H1 (cell line): ENCODE measurements at regions not wholly inside any gene's neighbourhood (a gene's known extent, or its start where the extent isn't known, plus 50 kb on each side); places are given as distances from the start of the nearest gene placed in this dataset.

ENCODE experiments used
- BACH1 ChIP-seq: IDR thresholded peaks from 2 replicates; pipeline ENCODE4 v1.6.1; 2012; ENCODE audit warnings: low read length, improper control_type of control experiment
- HDAC2 ChIP-seq, 2 experiments: fragments of 300-600 bp in 1 of 2; sonication (generic) in 1 of 2; IDR thresholded peaks; 2 replicates each; pipeline ENCODE4 v1.6.1; 2011 to 2012; ENCODE audit warnings: low read depth in 2 of 2, low read length in 2 of 2, mild to moderate bottlenecking in 2 of 2, moderate library complexity in 2 of 2, borderline replicate concordance in 1 of 2, inconsistent platforms in 1 of 2
- RFX5 ChIP-seq: IDR thresholded peaks from 2 replicates; pipeline ENCODE4 v1.6.1; 2011; ENCODE audit warnings: low read depth, low read length, improper control_type of control experiment, borderline replicate concordance
- YY1 ChIP-seq: IDR thresholded peaks from 2 replicates; pipeline ENCODE4 v1.6.1; 2011; ENCODE audit warnings: low read depth, mild to moderate bottlenecking, low read length

DNA sequence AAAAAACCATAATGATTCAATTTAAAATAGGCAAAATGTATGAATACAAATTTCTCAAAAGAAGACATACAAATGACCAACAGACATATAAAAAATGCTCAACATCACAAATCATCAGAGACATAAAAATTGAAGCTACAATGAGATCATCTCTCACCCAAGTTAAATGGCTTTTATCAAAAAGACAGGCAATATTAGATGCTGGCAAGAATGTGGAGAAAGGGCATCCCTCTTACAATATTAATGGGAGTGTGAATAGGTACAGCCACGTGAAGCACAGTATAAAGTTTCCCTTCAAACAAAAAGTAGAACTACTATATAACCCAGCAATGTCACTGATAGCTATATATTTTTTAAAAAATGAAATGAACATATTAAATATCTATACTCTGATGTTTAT, 1481.7 kb downstream of the AMY1C start (continued):
- no peak for TF ChIP-seq BACH1
- TF ChIP-seq HDAC2 (IDR thresholded peaks at IDR 0.05; ENCODE audit: borderline replicate concordance in 1 of 2, low read depth in 2 of 2, low read length in 2 of 2) = no peak
- TF ChIP-seq RFX5 = no peak
- no peak for TF ChIP-seq YY1
